PC-3 (cell line): ENCODE measurements at regions not wholly inside any gene's neighbourhood (a gene's known extent, or its start where the extent isn't known, plus 50 kb on each side); places are given as distances from the start of the nearest gene placed in this dataset.

ENCODE experiments used
- EZH2 ChIP-seq: fragments of 300-600 bp; sonication (generic); IDR thresholded peaks from one replicate; pipeline ENCODE4 v1.6.1; 2017; ENCODE audit warnings: antibody characterized with exemption, mild to moderate bottlenecking, low read length; ENCODE audit not compliant: unreplicated experiment
- TF ChIP-seq, protein P1 (sequence below): fragments of 300-600 bp; sonication (generic); conservative IDR thresholded peaks from 2 replicates; pipeline ENCODE4 v1.5.1; 2017; ENCODE audit warnings: antibody characterized with exemption, low read depth, mild to moderate bottlenecking, low read length

DNA sequence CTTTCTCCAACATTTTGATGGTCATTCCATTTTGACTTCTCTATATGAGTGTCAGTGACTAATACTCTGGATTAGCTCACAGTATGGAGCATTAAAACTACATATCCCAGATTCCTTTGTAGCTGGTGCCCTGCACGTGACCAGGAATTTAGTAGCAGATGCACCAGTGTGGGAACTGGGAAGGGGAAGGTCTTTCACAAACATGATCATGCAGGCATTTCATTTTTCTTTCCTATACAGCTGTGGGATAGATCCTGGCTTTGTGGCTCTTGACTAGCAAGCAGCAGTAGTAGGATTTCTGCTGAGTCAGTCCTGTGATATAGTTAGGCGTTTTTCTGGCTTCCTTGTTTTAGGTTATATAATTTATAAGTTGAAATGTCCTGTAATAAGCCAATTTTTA, 971.0 kb upstream of the CDH2 start:
- TF ChIP-seq, protein P1, sequence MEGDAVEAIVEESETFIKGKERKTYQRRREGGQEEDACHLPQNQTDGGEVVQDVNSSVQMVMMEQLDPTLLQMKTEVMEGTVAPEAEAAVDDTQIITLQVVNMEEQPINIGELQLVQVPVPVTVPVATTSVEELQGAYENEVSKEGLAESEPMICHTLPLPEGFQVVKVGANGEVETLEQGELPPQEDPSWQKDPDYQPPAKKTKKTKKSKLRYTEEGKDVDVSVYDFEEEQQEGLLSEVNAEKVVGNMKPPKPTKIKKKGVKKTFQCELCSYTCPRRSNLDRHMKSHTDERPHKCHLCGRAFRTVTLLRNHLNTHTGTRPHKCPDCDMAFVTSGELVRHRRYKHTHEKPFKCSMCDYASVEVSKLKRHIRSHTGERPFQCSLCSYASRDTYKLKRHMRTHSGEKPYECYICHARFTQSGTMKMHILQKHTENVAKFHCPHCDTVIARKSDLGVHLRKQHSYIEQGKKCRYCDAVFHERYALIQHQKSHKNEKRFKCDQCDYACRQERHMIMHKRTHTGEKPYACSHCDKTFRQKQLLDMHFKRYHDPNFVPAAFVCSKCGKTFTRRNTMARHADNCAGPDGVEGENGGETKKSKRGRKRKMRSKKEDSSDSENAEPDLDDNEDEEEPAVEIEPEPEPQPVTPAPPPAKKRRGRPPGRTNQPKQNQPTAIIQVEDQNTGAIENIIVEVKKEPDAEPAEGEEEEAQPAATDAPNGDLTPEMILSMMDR: no peak
- TF ChIP-seq EZH2: no peak
